ENCODE measurements at regions not wholly inside any gene's neighbourhood (a gene's known extent, or its start where the extent isn't known, plus 50 kb on each side); places are given as distances from the start of the nearest gene placed in this dataset.

DNA sequence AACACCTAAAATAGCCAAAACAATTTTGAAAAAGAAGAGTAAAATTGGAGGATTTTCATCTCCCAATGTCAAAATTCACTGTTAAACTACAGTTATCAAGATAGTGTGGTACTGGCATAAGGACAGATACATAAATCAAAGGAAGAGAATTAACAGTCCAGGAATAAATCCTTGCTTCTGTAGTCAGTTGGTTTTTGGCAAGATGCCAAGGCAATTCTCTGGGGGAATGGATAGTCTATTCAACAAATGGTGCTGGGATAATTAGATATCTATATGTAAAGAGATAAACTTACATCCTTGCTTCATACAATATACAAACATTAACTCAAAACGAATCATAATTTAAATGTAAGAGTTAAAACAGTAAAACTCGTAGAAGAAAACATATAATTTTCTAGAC is 57.9 kb upstream of the SELENOK start (continued):
- TF ChIP-seq, protein P1, sequence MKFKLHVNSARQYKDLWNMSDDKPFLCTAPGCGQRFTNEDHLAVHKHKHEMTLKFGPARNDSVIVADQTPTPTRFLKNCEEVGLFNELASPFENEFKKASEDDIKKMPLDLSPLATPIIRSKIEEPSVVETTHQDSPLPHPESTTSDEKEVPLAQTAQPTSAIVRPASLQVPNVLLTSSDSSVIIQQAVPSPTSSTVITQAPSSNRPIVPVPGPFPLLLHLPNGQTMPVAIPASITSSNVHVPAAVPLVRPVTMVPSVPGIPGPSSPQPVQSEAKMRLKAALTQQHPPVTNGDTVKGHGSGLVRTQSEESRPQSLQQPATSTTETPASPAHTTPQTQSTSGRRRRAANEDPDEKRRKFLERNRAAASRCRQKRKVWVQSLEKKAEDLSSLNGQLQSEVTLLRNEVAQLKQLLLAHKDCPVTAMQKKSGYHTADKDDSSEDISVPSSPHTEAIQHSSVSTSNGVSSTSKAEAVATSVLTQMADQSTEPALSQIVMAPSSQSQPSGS (IDR thresholded peaks at IDR 0.05; ENCODE audit: low read length), result no peak

Data from H1 (cell line).